NCI-H1694 treated with DMSO at 0.1 percent for 48 hours (cell line): ENCODE measurements at regions not wholly inside any gene's neighbourhood (a gene's known extent, or its start where the extent isn't known, plus 50 kb on each side); places are given as distances from the start of the nearest gene placed in this dataset.
A peak's percentile ranks its signal among the peaks of the same experiment; 100 is the strongest.

Experiments used
- DNase-seq: peaks from one replicate; lab custom pipeline; 2025; lab: John Stamatoyannopoulos, UW

DNA sequence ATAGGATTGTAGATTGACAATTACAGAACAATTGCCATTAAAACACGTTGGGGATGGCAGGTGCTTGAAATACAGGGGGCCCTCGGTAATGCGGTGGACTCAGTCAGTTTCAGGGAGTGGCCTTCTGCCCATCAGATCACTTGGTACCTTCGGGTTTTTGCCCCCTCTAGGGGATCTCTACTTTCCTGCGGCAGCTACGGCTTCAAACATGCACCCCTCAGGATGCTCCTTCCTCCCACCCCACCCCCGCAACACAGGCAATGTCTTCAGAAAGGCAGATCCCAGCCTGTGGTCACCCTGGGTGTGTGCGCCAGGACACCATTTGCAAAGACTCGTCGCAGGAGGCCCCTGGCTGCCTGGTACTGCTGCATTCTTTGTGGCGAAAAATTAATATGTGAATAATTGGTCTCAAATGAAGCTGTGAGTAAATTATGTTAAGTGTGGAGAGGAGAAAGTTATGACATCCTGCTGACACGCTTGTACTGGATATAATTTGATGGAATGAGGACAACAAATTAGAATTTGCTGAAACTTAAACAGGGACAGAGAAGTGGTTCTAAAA, 431.0 kb upstream of the MKI67 start:
- no peak for DNase-seq

DNA sequence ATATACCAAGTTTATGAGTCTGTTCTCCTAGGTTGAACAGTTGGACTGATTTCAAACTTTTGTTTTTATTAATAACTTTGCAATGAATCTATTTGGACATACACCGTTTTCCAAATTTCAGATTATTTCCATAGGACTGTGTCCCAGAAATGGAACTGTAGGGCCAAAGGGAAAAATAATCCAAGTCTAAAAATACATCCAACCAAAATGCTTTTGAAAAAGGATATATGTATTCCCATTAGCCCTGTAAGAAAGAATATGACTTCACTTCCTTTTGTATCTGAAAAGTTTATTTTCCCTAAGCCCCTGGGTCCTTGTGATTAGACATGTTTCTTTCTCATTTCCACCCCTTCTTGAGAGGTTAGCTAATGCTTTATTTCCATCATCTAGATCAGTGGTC, 434.2 kb upstream of the MKI67 start:
- no peak for DNase-seq

DNA sequence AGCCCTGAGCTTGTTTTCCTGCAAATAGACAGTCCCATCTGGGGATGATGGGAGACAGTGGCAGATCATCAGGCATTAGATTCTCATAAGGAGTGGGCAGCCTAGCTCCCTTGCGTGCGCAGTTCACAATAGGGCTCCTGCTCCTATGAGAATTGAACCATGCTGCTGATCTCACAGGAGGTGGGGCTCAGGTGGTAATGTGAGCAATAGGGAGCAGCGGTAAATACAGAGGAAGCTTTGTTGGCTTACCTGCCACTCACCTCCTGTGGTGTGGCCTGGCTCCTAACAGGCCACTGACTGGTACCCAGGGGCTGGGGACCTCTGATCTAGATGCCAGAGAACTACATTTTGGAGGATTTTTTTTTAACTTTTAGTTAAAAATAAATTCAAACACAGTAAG, 434.8 kb upstream of the MKI67 start:
- DNase-seq, result no peak

DNA sequence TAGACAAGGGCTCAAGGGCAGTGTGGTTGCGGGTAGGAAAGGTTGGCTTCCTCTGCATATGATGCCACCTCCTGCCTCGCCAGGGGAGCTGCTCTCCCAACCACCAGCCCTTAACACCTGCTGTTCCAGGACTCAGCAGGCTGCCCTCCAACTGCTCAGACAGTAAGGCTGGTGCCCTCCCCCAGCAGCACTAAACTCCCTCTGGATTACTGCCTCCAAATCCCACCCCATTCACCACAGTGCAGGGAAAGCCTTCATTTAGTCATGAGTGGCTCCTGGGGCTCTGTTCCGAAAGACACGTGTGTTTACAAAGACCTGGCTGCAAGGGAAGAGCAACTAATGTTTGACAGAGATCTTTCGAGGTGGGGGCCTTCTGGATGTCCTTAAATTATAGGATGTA, 437.2 kb upstream of the MKI67 start:
- no peak for DNase-seq

DNA sequence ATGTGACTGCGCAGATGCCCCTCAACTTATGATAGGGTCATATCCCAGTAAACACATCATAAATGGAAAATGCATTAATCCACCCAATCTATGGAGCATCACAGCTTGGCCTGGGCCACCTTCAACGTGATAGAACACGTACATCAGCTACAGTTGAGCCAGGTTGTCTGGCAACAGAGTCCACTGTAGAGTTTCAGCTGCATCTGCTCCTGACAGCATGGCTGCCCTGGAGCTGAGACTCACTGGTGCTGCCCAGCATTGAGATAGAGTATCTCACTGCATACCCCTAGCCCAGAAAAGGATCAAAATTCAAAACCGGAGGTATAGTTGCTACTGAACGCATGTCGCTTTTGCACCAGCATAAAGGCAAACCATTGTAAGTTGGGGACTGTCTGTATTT, 437.7 kb upstream of the MKI67 start:
- DNase-seq, result no peak

DNA sequence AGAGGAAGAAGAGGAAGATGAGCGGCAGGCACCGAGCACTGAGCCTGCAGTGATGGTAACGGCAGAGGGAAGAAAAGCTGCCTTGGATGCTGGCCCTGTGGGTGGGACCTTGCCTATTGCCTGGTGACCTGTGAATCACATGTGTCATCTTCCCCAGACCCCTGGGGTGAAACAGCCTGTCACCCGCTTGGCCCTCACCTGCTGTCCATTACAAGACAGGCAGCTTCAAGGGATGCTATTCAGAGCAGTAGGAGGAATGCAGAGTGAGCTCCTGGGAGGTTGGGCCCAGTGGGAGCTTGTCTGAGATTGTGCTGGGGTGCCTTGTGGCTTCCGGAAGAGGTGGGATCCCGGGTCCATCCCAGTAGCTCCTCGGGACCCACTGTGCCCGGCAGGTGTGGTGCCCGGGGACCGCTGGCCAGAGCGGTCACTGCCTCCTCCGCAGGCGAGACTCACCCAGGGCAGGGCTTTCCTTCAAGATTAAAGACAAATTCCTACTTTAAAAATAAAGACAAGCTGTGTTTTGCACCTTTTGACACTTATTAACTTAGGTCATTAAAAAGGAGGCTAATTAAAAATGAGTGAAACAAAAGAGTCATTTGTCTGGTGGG, 440.2 kb upstream of the MKI67 start:
- DNase-seq, result no peak

DNA sequence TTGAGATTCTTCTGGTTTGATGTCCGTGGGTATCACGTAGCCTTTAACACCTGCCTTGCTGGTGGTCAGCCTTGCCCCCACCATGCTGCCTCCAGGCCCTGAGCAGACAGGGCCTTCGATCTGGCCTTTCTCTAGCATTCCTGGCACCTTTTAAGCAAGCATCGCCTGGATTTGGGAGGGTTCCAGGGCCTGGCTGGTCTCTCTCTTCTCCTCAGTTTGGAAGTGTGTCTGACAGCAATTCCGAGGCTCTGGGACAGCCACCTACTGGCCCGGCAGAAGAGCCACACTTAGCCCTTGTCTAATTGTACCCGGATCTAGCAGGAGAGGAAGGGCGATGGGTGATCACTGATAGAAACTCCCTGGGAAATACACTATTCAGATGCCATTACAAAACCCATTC, 441.3 kb upstream of the MKI67 start:
- DNase-seq, result peak; percentile 31

DNA sequence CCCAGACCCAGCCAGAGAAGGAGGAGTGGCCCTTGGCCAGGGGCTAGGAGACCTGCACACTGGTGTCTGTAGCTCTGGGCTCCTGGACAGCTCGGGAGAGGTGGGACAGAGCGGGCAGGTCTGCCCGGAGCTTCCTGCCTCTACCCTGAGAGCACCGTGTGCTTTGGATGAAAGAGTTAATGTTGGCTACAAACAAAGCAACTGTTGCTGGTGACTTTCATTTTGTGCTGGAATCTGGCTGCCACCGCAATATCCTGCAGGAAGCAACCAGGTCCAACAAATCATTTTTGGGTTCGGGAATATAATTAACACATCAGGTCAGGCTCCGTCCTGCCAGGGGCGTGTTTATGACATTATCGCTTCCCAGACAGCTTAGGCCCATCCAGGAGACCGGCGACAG, 441.8 kb upstream of the MKI67 start:
- DNase-seq, result no peak

DNA sequence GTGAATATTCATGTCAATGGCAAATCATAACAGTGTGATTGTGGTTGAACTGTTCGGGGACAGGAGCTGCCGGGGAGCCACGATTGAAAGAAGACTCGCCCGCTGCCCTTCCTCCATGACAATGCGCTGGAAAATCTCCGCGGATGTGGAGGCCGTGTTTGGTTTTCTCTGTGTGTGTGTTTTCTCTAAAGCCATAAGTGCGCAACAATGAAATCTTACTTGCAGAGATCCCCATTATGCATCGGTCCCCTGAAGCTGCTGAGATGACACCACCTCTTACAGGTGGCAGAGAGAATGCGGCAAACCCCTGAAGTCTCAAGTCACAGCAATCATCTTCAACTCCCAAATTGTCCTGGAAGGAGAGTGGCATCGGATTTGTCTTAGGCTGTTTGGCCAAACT, 442.3 kb upstream of the MKI67 start:
- no peak for DNase-seq

DNA sequence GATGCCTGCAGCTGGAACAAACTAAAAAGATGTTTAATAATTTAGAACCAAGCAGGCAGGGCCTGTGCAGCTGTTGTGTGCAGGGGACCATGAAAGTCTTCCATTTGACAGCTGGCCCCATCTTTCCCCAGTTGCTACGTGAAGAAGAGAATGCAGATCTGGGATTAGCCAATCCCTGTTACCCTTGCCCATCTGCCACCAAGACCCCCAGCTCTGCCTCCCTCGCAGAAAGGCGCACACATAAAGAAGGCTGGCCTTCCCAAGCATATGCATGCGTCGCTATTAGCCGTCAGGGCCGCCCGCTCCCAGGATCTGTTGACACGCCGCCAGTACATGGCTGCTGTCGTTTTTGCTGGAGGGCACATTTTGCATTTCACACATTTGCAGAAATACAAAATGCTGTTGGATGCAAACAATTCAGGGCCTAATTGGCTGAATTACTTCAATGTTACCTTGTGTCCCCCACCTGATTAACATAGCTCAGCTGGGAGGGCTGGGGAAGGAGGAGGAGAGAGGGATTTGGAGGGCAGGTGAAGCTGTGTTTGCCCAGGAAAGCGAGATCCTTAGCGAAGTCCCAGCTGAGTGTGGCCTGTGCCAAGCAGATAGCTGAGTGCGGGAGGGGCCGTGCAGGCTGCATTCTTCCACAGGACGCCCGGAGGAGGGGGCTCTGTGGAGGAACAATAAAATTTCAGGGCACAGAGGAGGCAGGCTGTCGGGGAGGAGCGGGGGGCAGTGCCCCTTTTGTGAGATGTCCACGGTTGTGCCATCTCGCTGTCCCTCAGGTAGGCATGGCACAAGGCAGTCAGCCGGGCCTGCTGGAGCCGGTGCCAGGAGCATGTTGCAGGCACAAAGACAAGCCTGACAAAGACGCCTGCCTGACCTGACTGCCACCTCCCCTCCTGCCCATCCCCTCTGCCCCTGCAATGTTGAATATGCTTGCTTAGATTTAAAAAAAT, 443.0 kb upstream of the MKI67 start:
- peak; percentile 89 for DNase-seq

DNA sequence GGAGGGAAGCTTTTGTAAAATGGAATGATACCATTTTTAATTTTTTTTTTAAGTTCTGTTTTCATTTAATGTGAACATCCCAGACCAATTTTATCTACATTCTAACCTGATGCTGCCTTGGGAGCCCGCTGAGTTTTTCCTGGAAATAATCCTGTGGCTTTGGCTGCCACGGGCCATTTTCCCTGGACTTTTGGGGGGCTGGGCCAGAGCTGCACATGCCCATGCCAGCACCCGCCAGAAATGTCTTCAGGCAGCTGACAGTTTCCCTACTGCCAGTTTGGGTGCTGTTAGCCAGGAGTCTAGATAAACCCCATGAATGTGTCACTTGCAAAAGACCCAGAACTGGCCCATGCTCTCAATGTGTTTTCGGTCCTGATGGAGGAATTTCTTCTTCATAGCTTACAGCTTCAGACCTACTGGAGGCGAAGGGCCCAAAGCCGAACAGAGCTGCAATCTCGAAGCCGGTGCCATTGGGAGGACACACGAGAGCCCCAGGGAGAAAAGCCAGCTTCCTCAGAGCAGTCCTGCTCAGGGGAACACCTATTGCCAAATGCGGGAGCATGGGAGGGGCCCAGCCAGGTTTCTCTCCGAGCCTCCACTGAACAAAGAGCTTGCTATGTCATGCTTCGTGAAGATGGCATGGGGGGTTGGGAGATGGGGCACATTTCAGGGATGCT, 444.2 kb upstream of the MKI67 start:
- no peak for DNase-seq

DNA sequence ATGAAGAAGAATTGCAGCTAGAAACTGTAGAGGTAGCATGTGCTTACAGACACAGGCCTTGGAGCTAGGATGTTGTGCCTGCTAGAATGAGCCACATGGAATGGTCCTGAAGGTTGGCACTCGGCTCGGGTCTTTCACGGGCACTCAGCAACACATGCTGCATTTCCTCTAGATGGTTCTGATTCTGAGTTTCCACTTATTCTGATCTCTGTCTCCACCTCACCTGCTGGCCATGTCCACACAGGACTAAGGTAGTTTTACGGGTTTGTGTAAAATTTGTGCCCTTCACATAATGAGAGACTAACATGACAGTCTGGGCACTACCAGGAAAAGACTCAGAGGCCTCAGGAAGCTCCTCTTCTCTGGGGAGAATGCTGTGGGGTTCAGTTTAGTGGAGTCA, 444.8 kb upstream of the MKI67 start:
- no peak for DNase-seq

DNA sequence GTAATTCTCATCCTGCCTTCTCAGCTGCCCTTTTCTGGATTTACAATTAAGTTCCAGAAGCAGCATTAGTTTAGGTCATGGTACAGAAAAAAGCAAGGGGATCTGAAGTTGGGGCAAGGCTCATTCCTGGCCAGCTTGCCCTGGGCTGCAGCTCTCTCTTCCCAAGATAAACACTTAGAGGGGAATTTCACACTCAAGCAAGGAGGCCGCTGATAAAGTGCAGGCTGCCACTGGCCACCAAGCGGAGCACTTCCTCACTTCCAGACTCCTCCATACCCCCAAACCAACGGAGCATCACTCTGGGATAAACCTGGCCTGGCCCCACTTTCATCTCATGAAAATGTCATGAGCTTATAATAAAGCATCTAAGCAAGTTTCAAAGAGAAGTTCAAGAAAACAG, 445.5 kb upstream of the MKI67 start:
- DNase-seq, result no peak

DNA sequence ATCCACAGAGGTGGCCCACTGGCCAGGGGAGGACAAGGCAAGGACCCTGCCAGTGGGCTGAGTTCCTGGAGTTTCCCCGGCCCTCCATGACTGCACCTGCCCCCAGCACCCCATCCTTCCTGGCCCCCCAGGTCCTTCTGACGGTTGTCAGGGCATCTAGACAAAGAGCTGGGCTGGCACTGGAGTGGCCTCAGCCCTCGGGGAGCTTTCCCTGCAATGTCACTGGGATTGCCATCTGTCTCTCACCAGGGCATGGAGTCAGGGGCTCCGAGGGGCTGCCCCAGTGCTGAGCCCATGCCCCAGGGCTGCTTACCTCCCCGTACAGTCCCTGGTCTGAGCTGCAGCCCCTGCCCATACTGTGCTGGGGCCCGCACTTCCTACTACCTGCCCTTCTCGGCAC, 446.5 kb upstream of the MKI67 start:
- no peak for DNase-seq

DNA sequence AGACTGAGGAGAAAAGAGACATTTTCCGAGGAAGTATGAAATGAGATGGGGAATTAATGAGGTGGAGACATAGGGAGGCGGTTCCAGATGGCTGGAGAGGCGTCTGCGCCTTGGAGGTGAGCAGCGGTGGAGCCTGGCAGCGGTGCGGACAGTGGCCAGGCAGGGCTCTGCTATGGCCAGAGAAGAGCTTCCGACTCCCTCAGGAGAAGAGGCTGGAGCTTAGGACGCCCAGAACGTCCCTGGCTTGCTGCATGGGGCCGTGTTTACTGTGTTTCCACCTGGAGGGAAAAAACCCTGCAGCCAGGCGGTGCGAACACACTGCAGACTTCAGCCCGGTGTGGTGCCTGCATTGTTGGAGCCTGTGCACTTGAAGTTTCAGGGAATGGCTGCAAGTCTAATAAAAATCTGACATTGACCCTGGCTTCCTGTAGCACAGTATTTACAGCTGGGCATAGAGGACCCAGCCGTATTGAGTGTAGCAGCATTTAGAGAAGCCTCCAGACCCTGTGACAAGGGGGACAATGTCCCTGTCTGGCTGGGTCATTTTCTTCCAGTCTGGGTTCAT, 447.1 kb upstream of the MKI67 start:
- DNase-seq, result no peak

DNA sequence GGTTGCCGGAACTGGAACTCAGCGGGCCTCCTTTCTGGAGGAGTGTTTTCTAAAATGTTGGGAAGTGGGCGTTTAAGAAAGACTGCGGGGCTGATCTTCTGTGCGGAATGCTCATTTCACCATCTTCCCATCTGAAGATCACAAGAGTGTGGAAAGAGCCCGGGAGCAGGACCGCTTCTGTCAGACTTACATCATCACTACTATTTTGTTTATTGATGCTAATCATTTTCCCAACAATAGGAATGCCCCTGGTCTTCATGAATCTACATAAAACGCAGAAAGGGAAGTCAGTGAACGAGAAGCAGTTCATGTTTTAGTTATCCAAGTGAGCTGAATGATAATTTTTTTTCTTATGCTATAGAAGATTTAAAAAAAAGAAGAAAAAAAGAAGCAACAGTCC, 447.8 kb upstream of the MKI67 start:
- DNase-seq, result no peak

DNA sequence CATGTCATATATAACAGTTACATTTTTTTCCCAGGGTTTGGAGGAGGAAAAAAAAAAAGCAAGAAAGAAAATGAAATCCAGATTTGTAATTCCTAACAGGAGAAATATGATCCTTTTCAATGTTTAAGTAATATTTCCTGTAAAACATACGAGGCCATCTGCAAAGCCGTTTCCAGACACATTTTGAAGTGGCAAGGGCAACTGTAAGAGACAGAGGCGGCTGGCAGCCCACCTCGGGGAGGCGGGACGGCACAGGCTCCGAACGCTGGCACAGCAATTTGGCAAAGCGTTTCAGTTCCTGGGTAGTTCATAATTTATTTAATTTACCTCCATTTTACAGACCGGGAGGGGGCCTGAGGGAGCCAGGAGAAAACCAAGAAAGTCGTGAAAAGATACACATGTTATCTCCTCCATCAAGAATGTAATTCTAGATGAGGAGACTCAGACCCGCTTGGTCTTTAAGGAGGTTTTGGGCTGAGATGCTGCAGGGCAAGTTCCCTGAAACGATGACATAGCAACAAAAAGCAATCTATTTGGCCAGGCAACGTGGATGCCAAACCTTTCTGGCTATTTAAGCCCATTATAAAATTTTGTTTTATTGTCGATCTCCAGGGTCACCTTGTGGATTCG, 448.5 kb upstream of the MKI67 start:
- DNase-seq, result no peak

DNA sequence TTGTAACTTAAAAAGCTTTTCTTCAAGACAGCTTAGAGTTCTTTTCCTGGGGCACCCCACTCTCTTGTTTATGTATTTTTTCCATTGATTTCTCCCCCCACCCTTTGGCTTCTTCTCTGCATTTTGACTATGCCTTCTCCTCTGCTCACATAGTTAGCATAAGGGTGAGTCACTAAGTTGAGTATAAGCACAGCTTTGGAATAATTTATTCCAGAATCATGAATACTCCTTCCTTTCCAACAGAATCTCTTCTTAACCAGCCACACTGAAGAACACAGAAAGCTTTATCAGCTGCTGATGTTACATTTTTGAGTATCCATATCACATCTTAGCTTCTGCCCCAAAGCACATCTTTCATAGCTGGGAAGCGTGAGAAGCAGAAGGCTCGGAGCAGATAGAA, 449.5 kb upstream of the MKI67 start:
- no peak for DNase-seq

DNA sequence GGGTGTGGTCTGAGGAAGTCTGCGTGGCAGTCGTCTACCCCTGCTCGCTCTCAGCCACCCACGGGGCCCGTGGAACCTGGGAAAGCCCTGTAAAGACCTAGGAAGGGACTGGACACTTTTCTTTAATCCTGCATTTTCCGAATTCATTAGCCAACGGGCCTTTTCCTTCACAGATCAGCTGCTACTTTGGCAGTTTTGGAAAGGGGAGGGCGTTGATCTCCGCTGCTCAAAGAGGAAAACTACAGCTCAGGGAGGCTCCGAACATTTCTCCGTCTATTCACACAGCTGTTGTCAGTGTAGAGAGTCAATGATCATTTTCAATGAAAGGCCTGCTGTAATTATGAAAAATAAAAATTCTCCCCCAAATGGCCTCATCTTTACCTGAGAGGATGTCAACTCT, 450.1 kb upstream of the MKI67 start:
- no peak for DNase-seq

DNA sequence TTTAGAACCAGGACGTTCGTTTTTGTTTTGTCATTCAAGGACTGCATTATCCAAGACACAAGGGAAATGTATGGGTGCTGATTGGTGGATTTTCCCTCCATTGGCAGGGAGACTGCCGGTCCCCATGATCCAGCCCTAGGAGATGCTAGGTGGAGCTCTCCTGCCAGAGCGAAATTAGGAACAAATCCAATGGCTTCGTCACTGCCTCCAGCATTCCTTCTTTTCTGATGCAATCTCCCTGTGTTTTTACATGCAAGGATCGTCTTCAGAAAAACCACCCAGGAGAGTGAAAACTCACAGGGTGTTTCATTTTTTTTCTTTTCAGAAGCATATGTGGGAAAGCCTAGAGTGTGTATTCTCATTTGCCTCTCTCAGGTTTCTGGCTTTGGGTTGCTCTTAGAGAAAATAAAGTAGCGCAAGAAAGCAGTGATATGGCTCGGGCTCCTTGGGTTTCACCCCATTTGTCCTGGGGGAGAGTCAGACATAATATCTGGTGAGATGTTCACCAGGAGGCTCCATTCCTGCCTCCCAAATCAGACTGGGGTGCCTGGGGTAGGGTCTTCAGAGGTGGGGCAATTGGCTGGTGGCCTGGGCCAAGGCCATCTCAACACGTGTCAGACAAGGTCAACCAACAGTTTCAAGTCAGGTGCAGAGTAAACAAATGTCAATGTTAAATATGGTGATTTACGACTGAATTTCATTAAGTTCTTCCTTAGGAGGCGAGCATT, 450.9 kb upstream of the MKI67 start:
- DNase-seq, result no peak
